ENCODE measurements at regions not wholly inside any gene's neighbourhood (a gene's known extent, or its start where the extent isn't known, plus 50 kb on each side); places are given as distances from the start of the nearest gene placed in this dataset.

- TF ChIP-seq ESRRG (CRISPR knock-in tag; IDR thresholded peaks at IDR 0.05) (no peak), ZNF565 (CRISPR knock-in tag; conservative IDR thresholded peaks at IDR 0.05; ENCODE audit: low read depth) (no peak), PATZ1 (CRISPR knock-in tag; IDR thresholded peaks at IDR 0.05; ENCODE audit: borderline replicate concordance) (no peak), ISL1 (CRISPR knock-in tag; IDR thresholded peaks at IDR 0.05) (no peak), ZFP3 (CRISPR knock-in tag; IDR thresholded peaks at IDR 0.05) (no peak), OSR1 (CRISPR knock-in tag; IDR thresholded peaks at IDR 0.05) (no peak), CSRNP3 (CRISPR knock-in tag; IDR thresholded peaks at IDR 0.05) (no peak), POU6F1 (CRISPR knock-in tag; IDR thresholded peaks at IDR 0.05; ENCODE audit: borderline replicate concordance, low read depth) (no peak), SNAI2 (CRISPR knock-in tag; IDR thresholded peaks at IDR 0.05) (no peak), RARB (CRISPR knock-in tag; IDR thresholded peaks at IDR 0.05) (no peak), GLIS3 (CRISPR knock-in tag; IDR thresholded peaks at IDR 0.05) (no peak)
These were observed 124.9 kb upstream of the SMYD2 start (continued) for GRCh38 chr1:214155987-214156625.

- TF ChIP-seq ZNF565 (CRISPR knock-in tag; conservative IDR thresholded peaks at IDR 0.05; ENCODE audit: low read depth) (no peak), PPARA (CRISPR knock-in tag; IDR thresholded peaks at IDR 0.05; ENCODE audit: borderline replicate concordance) (no peak), POU6F1 (CRISPR knock-in tag; IDR thresholded peaks at IDR 0.05; ENCODE audit: borderline replicate concordance, low read depth) (no peak), TCF4 (CRISPR knock-in tag; IDR thresholded peaks at IDR 0.05; ENCODE audit: borderline replicate concordance) (no peak), ZFP3 (CRISPR knock-in tag; IDR thresholded peaks at IDR 0.05) (no peak), CSDC2 (CRISPR knock-in tag; IDR thresholded peaks at IDR 0.05) (no peak), SNAI2 (CRISPR knock-in tag; IDR thresholded peaks at IDR 0.05) (no peak), TOX (CRISPR knock-in tag; IDR thresholded peaks at IDR 0.05; ENCODE audit: borderline replicate concordance) (no peak), CREB5 (CRISPR knock-in tag; IDR thresholded peaks at IDR 0.05; ENCODE audit: low read depth) (no peak), ZC3H10 (CRISPR knock-in tag; IDR thresholded peaks at IDR 0.05) (no peak), TSHZ2 (CRISPR knock-in tag; IDR thresholded peaks at IDR 0.05) (no peak), ISL1 (CRISPR knock-in tag; IDR thresholded peaks at IDR 0.05) (no peak), PATZ1 (CRISPR knock-in tag; IDR thresholded peaks at IDR 0.05; ENCODE audit: borderline replicate concordance) (no peak)
- ATAC-seq: no peak
These were observed 116.8 kb upstream of the SMYD2 start for GRCh38 chr1:214164173-214164572.

All from SK-N-SH treated with all-trans-retinoic acid at 6 μM for 48 hours (cell line).